Stimulated activated CD4-positive, alpha-beta T cell treated with anti-CD3 and anti-CD28 coated beads, Interleukin-15, amount 100 ng/mL, for 24 hours (primary cell): ENCODE measurements at regions not wholly inside any gene's neighbourhood (a gene's known extent, or its start where the extent isn't known, plus 50 kb on each side); places are given as distances from the start of the nearest gene placed in this dataset.

Experiments used
- DNase-seq: peaks from one replicate; pipeline ENCODE4 v3.0.0-alpha.2; 2020

DNA sequence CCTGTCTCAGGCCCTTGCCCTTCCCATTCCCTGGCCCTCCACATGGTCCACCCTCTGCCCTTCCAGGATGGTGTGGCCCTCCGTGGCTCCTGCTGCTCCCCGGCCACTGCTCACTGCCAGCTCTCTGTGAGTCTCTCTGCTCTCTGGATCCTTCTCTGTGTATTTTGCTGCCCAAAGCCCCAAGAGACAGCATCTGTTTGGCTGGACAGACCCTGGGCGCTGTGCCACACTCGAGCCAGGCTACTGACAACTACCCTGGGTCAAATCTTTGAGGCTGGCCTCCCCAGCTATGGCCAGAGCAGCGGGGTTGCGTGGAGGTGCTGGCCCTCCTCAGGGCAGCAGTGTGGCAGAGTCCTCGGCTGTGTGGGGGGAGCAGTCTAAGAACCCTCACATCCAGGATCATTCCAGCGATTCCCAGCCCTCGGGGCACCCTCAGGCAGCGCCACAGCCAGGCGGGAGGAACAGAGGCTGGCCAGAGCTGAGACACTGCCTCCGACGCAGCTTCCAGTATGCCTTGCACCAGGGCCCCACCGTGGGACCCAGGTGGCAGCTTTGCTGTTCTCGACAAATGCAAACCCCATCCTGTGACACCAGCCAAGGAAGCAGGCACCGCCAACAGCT is 139.4 kb upstream of the GLI2 start:
- DNase-seq: no peak

DNA sequence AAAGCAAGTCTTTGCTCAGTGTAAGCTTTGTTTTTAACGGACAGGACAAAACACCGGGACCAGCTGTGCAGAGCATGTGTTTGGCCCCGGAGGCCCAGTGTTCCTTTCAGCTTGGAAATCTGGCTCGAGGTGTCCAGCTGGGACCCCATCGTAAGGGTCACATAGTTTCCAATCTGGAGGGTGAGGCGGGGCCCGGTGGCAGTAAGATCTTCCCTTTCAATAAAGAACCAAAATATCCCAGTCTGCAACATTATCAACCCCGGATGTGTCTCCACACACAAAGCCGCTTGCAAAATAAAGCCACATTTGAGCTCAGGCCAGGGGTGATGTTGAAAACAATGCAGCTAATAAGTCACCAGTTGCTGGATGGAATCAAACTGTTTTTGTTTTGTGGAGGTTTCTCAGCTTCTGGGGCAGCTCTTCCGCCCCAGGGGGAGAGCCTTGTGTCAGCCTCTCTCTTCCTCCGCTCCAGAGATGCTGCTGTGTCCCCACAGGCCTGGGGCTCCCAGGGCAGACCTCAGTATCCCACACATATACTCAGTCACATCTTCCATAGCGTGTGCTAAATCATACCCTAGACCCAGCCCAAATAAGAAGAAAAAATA is 138.6 kb upstream of the GLI2 start:
- DNase-seq: no peak

DNA sequence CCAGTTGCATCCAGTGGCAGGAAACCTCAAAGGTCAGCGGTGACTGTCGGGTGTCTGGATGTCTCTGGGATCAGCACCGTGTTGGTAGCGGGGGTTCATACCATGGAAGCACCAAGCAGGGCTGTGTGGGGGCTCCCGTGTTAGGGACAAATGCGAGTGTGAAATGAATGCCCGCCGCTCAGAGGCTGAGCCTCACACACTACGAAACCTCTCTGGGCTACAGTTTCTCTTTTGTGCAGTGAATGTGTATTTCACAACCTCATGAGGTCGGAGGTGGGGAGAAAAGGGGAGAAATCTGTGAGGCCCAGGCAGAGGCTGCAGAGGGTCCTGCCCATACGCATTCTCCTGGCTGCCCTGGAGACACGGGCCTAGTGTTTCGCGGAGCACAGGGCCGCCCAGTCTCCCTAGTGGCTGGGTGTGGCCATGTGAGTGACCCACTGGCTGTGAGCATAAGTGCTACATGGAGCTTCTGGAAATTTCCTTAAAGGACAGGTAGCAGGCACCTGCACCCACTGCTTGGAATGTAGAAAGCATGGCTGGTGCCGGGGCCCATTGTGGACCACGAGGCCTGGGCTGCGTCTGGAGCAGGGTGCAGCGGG is 138.0 kb upstream of the GLI2 start:
- no peak for DNase-seq

DNA sequence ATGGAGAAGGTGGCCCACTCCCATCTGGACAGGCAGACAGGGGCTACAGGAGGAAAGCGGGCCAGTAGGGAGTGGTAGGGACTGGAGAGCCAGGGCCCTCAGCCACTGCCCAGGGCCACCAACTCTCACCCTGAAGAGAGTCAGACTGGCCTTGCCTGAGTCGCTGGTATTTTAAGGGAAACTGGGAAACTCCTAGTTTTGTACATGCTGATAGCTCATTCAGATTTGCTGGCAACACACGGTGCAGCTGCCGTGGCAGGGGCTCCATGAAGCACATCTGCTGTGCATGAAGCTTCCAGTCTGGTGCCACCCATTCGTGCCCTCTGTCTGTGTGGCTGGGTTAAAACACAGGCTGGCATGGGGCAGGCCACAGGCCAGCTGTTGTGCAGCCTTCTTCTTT is 137.3 kb upstream of the GLI2 start:
- DNase-seq: no peak

DNA sequence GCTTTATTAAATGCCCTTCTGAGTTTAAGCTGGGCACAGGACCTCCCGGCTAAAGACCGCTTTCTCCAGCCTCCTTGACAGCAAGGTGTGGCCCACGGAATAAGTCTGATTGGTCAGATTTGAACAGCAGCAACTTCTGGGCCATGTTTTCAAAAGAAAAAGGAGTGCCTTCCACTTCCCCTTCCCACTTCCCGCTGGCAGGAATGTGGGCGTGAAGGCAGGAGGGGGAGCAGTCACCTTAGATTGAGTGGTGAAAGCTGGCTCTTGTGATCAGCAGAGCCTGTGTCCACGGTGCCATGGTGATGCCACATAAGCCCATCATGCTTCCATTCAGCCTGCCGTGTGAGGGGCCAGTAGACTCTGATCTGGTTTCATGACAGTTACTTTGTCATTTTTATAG is 136.6 kb upstream of the GLI2 start:
- DNase-seq: no peak

DNA sequence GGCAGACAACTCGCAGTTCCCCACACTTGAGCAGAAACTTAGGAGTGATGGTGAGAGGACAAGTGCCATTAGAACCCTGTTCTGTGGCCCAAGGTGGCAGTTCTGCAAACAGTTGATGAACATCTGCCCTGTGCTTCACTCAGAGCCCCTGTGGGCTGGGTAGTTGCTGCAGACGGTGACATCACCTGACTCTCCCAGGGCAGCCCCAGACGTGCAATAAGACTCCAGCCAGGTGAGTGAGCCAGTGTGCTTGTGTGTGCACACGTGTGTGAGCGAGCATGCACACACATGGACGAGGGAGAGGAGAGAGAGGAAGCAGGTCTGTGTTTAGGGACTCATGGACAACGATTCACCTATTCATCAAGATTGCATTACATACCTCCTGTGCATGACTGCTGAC is 136.0 kb upstream of the GLI2 start:
- no peak for DNase-seq

DNA sequence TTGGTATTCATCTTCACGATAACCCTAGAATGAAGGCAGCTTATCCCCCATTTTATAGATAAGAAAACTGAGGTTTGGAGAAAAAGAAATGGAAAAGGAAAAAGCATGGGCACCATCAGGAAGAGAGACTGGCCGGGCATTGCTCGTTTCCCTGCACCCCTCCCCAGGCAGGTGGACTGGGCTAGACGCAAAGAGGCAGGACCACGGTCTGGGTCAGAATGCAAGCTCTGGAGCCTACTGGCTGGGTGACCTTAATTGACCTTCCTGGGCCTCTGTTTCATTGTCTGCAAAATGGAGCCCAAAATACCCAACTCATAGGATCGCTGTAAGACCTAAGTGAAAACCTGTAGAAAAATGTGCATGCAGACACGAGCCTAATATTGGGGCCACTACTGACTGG is 135.3 kb upstream of the GLI2 start:
- DNase-seq: no peak

DNA sequence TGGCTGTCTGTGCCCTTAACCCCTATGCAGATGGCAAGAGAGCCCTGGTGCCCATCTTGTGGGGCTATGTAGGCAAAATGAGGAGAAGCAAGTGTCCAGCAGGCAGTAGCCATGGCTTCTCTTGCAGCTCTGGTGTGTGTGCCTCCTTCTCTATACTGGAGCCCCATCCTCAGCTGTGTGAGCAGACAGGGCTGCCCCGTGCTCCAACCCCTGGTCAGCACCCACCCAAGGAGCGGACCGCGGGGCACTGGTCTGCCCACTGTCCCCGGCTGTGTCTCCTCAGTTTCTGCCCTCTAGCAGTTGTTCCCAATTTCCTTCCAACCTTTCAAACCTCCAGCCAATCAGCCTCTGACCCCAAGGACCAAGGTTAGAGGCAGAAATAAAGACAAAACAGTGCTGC is 134.9 kb upstream of the GLI2 start:
- no peak for DNase-seq

DNA sequence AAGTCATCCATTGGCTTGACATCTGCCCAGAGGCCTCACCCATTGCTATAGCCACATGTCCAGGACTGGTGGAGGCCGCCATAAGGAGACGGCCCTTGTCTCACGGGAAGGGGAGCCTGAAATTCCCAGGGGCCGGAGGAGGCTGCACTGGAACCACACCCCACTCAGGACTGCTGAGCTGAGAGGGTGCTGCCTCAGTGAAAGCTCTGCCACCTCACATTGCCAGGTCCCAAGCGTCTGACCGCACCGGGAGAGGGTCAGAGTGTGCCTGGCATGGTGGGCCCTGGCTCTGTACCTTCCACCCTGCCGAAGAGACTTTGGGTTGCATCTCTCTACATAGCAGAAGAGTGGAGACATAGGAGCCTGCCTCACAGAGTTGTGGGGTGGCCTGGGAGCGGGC is 134.1 kb upstream of the GLI2 start:
- DNase-seq: no peak

DNA sequence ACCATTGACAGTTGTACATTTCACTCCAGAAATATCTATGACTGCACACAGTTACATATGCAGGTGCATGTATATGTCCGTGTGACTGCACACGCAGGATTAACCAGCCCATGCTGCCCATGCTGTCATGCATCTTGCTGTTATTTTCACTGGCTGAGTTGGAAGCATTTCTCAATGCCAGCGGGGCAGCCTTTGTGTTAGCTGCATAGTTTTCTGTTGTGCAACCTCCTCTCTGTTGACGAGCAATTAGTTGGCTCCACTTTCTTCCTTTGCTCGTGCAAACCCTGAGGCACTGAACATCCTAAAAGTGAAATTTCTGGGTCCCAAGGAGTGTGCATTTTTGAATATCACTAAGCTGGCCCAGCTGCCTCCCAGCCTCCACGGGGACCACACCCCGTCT is 133.4 kb upstream of the GLI2 start:
- no peak for DNase-seq

DNA sequence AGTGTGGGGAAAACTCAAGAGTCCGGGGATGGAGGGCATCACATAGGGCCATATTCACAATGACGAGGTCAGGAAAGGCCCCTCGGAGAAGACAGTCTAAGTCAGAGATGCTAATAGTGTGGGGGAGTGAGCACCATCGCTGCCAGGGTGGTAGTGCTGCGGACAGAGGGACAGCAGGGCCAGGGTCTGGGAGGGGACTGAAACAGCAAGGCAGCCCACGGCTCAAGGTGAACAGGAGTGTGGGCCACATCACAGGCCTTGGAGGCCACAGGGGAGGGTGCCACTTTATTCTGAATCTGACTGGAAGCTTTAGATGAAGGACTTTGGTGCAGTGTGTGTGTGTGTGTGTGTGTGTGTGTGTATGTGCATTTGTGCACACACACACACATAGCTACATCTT is 130.9 kb upstream of the GLI2 start:
- DNase-seq: no peak

DNA sequence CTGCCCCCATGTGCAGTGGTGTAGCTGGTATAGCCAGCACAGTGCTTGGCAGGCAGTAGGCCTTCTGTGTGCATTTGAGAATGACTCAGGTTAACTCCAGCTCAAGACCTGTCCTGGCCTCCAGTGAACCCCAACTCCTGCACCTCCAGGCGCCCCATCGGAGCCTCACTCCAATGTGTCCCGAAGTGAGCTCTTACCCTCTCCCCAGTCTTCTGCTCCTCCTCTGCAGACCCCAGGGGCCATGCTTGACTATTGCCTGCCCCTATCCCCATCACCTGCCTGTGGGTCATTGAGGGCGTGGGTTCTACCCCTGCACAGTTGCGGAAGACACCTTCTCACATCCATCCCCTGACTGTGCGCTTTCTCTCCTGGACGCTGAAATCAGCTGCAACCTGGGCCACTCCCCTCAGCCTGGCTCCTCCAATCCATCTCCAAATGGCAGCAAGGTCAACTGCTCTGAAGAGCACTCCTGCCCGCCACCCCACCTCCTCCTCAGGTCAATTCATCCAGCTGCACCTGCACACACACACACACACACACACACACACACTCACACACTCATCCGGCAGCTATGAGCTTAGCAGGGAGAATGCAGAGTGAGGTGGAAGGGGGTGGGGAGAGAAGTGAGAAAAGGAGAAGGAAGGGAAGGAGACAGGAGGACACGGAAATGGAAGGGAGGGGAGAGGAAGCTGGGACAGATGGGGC is 130.3 kb upstream of the GLI2 start:
- no peak for DNase-seq

DNA sequence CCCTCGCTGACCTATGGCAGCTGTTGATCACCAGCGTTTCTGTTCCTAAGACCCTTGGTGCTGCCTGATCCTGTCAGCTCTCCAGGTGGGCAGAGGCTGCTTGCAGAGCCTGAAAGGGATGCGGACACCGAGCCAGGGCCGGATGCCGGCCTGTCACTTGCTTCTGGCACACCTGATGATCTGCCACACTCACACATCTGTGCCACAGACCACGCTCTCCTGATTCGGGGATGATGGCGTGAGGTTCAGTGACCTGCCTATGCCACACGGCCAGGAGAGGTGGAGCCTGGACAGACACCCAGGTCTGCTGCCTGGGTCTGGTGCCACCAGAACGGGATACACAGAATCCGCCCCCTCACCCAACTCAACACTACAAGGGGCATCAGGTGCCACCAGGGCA is 129.4 kb upstream of the GLI2 start:
- DNase-seq: no peak

DNA sequence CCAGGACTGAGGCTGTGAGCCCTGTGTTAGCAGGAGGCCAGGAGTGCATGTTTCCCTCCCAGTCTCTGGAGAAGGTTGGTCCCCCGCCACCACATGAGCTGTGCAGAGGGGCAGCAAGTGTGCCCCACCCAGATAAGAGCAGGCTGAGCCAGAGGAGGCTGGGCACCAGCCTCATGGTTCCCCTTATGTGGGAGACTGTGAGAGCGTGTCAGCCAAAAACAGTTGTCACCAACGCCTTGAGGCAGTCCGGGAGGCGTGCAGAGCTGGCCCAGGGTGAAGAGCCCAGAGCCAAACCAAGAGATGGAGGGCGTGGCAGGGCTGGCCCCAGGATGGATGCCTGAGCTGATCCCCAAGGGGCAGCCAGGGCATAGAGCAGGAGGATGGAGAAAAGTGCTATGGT is 128.7 kb upstream of the GLI2 start:
- DNase-seq: no peak

DNA sequence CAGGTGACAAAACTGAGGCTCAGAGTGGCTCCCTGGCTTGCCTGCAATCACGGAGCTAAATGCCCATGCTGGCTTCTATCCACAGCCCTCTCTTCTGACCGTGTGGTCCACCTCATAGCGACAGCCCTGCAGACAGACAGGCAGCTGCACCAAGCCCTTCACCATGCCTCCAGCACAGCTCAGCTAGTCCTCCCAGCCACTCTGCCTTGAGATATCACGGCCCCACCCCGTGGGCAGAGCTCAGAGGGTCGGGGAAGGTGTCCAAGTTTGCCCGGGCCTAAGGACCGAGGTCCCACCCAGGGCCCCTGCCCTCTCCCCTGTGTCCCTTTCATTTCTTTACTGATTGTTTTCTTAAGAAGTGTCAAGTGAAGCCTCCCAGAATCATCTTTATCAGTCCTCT is 128.2 kb upstream of the GLI2 start:
- no peak for DNase-seq

DNA sequence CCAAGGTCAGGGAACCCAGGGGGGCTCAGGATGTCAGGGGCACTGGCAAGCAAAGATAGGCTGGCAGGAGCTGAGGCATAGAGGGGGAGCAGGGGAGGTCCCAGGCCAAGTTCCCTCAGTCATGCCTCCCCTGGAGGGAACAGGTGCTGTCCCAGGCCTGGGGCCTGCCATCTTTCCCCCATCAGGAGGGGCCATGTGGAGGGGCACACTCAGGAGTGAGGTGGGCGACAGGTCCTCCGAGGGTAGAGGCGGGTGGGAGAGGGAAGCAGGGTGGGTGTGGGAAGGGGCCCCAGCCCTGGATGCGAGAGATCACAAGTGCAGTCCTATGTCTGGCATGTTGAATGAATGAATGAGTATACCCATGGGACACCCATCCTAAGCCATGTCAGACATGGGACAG is 127.7 kb upstream of the GLI2 start:
- DNase-seq: no peak

DNA sequence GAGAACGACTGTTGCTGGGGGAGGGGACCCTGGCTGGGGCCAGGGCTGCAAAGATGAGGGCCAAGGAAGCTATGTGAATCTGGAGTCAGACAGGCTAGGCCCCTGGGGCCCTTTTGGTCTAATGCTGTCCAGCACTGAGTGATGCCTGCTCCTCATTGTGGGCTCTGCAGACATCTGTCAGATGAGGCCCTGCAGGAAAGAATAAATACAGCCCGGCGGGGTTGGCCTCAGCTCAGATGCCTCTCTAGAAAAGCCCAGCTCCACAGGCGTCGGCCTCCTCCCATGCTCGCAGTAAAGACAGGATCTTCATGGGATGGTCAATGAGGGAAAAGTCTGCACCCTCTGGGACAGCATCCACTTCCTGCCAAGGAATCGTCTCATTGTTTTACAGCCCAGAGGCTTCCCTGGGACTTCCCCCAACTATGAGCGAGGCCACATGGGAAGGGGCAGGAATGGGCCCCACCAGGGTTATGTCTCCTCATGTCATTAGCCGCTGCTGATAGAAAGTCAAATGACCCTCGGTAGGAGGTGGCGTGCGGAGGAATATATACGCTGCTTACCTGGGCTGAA is 125.8 kb upstream of the GLI2 start:
- DNase-seq: no peak

DNA sequence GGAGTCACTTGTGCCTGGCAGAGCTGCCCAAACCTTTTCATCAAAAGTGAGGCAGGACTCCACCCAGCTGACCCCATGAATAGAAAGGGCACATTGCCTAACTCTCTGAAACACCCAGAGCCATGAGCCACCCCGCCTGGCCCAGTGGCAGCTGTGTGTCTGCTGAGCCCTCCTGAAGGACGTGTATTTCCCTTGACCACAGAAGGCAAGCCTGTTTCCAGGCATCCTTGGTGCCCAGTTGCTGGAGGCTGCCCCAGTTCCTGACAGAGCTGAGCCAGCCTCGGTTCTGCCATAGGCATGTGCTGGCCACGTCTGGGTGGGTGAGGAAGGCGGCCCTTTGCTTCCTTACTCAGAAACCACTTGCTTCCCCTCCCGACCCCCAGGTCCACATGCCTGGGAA is 124.7 kb upstream of the GLI2 start:
- DNase-seq: no peak

DNA sequence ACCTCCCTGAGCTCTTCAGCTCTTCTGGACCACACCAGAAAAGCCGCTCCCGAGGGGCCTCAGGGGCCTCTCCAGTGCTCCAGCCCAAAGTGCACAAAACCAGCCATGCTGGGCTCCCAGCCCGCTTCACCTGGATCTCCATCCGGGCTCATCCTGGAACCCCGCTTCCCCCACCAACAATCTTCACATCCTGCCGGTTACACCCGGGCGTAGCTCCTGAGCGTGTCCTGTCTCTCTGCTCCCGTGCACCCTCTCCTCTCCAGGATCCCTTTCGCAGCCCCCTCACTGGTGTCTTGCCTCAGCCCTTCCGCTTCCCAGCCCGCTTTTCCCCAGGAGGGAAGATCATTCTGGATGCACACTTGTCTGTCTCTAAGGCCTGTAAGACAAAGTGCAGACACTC is 123.7 kb upstream of the GLI2 start:
- no peak for DNase-seq

DNA sequence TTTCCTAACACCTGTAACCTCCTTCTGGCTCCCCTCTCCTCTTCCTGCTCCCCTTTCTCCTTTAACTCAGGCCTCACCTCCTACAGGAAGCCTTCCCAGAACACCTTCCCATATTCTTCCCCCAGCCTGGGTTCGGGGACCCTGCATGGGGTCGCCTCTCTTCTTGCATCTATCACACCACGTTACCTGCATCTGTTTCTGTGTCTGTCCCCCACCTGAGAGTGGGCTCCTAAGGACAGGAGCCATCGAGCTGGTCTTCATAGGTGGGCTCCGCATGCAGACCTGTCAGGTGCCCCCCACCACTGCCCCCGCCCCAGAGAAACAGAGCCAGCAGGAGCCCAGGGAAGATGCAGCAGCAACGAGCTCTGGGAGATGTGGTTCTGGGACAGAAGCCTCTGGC is 123.2 kb upstream of the GLI2 start:
- DNase-seq: no peak

DNA sequence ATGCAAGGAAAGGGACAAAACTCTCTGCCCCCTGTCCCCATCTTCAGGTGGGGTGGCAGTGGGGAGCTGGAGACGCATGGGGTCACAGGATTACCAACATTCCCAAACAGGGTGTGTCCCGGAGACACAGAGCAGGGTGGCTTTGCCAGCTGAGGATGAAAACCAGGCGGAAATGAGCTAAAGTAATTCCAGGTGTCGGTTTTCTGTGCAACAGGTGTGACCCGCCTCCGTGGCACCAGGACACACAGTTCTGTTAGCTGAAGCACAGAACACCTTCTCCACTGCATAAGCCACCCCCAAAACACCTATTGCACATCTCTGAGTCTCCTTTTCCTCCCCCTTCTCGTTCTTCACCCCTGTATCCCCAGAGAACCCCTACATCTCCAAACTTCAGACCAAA is 122.7 kb upstream of the GLI2 start:
- no peak for DNase-seq

DNA sequence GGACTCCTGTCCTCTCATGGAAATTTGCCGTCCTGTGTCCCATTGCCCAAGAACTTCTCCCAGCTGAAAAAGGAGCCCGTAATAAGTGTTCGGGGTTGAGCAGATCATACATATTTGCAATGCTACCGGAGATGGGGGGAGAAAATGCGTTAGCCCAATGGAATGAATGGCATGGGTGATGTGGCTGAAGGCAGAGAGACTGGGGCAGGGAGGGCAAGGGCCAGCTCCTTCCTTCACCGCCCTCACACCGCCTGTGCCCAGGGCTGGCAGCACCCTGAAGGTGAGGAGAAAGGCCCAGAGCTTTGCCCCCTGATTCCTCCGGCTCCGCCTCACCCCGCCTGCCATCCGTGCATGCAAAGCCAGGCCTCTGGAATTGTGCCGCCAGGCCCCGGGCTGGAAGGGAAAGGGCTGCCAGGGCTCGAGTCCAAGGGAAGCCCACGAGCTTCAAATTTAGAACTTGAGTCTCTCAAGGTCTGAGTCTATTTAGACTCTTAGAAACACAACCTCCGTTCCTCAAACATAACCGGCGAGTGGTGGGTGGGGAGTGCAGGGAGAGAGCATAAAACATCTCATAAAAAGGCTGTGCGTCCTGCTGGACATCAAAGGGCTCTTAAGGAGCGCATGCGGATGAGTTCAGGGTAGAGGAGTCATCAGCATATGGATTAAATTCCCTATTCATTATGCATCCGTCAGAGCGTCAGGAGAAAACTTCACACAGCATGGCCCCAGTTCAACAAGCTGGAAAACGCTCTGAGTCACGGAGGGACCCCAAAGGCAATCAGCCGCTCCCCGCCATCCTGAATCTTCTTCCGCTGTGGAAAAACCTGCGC is 121.7 kb upstream of the GLI2 start:
- no peak for DNase-seq

DNA sequence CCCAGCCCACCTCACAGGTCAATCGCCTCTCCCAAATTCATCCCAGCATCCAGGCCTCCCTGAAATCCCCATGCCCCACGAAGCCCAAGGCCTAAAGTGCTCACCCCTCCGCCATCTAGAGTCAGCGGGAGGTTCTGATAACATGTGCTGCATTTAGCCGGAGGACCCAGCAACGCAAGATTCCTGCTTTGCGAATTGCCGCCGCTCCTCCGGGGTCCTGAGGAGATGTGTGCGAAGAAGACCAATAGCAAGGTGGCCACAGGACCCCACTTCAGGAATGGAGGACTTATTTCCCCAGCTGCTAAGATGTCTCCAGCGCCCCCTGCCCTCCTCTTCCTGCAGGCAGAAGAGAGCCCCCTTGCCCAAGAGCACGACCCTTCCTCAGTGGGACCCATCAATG is 120.8 kb upstream of the GLI2 start:
- DNase-seq: no peak
